ENCODE measurements at regions not wholly inside any gene's neighbourhood (a gene's known extent, or its start where the extent isn't known, plus 50 kb on each side); places are given as distances from the start of the nearest gene placed in this dataset.

GRCh38 chr4:45484740-45485139 lies 639.1 kb downstream of the GABRG1 start:
- no peak for TF ChIP-seq CTCF (IDR thresholded peaks at IDR 0.05)

- no peak for TF ChIP-seq CTCF (IDR thresholded peaks at IDR 0.05)
Observed at GRCh38 chr4:45482346-45482745, 641.5 kb downstream of the GABRG1 start.

- no peak for TF ChIP-seq CTCF (IDR thresholded peaks at IDR 0.05)
Observed at GRCh38 chr4:45477311-45477733, 646.5 kb downstream of the GABRG1 start.

- no peak for TF ChIP-seq CTCF (IDR thresholded peaks at IDR 0.05)
Observed at GRCh38 chr4:45475548-45475947, 648.3 kb downstream of the GABRG1 start.

GRCh38 chr4:45472490-45472889 lies 651.4 kb downstream of the GABRG1 start:
- no peak for TF ChIP-seq CTCF (IDR thresholded peaks at IDR 0.05)

GRCh38 chr4:45471335-45471734 lies 652.5 kb downstream of the GABRG1 start:
- TF ChIP-seq CTCF (IDR thresholded peaks at IDR 0.05), result no peak

- TF ChIP-seq CTCF (IDR thresholded peaks at IDR 0.05), result no peak
Observed at GRCh38 chr4:45467157-45467556, 656.7 kb downstream of the GABRG1 start.

- no peak for TF ChIP-seq CTCF (IDR thresholded peaks at IDR 0.05)
Observed at GRCh38 chr4:45455217-45455616, 668.6 kb downstream of the GABRG1 start.
